GM21515 (cell line): ENCODE measurements at regions not wholly inside any gene's neighbourhood (a gene's known extent, or its start where the extent isn't known, plus 50 kb on each side); places are given as distances from the start of the nearest gene placed in this dataset.

Experiments used
- ATAC-seq: cut with Tn5 transposase; IDR thresholded peaks from one replicate; pipeline ENCODE4 v1.9.1; 2021; ENCODE audit not compliant: unreplicated experiment

GRCh38 chr13:106354961-106355360, 180.5 kb downstream of the EFNB2 start:
- no peak for ATAC-seq

DNA sequence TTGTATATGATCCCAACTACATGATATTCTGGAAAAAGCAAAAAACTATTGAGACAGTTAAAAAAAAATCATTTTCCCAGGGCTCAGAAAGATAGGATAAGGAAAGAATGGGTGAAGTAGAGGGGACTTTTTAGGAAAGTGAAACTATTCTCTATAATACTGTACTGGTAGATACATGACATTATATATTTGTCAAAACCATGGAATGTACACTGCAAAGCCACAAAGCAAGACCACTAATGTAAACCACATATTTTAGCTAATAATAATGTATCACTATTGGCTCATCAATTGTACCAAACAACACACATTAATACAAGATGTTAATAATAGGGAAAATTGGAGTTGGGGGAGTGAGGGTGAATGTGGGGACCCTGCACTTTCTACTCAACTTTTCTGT, 182.6 kb downstream of the EFNB2 start:
- ATAC-seq = no peak

DNA sequence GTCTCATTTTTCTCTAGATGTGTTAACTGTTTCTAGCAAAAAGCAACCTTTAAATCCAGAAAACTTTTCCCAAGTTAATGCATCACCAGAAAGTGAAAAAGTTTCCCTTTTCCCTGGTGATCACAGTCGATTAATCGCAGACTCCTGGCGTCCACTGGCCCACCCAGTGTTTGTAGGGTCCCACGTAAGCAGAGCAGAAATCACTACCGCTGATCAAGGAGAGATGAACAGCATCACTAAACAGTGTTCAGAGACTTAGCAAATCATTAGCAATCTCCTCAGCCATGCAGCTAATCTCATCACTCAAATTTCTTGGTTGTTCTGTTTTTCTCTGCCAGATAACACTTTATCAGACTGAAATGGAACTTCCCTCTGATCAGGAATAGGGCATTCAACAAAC, 184.2 kb downstream of the EFNB2 start:
- ATAC-seq = no peak

DNA sequence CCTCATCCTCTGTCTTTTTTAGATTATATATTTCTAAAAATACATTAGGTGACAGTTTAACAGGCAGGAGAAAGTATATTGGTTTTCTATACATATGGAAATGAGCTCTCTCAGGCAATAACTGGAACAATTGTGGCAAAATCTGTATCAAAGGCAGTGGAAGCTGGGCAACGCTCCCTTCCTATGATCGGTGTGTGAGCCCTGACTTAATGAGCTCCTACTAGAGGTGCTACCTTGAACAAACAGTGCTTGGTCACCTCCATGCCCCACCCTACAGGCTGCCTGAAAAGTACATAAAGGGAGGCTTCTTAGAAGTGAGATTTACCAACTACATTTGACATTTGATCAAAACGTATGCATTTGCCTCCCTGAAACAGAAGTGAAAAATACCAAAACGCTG, 185.3 kb downstream of the EFNB2 start:
- ATAC-seq = no peak

DNA sequence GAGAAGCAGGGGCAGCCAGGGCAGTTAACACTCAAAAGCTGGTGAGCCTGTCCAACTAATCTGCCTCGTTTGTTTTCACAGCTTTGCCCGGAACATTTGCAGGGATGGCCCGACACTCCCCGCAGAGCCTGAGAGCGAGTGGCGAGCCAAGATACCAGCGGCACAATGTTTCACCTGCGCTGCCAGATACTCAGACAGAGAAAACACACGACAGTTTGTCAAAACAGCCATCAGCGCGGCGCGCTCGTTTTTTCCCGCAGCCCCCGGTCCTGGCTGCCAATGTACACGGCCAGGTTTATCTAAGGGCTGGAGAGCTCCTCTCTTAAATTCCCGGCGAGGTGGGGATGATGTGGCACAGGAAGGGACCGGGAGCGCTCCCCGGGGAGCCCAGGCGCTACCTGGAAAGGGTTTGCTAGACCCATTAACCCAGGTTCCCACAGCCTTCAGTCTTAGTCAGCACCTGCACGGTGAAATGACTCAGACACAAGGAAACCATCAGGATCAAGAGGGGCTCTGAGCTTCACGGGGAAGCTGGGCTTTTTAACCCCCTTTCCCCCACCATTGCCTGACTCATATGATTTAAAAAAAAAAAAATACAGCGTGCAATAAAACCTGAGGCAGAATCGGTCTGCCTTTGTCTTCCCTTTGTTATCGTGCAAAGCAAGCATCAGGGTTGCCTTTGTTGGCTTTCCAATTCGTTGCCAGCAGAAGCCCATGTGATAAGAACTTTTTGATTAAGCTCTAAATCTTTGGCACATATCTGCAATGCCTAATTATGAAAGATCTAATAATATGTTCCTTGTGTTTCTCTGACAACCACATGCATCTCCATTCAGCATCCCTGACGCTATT, 186.2 kb downstream of the EFNB2 start:
- ATAC-seq = no peak

- ATAC-seq = no peak
Measured at GRCh38 chr13:106348075-106348840, 187.2 kb downstream of the EFNB2 start.

DNA sequence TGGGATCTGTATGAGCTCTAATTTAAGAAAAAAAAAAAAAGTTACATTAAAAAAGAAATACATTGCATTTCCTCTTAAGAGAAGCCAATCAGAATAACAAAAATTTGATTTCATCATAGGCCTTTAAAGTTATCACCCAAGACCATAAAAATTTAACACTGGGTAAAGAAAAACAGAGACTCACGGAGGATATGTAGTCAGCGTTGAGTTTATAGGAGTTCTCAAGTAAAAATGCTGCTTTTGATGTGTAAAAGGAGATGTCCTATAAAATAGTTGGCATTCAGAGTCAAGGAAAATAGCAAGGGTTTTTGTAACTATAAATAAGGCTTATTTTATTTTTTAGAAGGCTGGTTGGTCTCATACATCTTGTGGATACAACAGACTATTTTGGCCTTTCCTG, 191.1 kb downstream of the EFNB2 start:
- ATAC-seq = no peak

- no peak for ATAC-seq
Measured at GRCh38 chr13:106343836-106344235, 191.6 kb downstream of the EFNB2 start.

GRCh38 chr13:106340249-106340648, 195.2 kb downstream of the EFNB2 start:
- no peak for ATAC-seq

DNA sequence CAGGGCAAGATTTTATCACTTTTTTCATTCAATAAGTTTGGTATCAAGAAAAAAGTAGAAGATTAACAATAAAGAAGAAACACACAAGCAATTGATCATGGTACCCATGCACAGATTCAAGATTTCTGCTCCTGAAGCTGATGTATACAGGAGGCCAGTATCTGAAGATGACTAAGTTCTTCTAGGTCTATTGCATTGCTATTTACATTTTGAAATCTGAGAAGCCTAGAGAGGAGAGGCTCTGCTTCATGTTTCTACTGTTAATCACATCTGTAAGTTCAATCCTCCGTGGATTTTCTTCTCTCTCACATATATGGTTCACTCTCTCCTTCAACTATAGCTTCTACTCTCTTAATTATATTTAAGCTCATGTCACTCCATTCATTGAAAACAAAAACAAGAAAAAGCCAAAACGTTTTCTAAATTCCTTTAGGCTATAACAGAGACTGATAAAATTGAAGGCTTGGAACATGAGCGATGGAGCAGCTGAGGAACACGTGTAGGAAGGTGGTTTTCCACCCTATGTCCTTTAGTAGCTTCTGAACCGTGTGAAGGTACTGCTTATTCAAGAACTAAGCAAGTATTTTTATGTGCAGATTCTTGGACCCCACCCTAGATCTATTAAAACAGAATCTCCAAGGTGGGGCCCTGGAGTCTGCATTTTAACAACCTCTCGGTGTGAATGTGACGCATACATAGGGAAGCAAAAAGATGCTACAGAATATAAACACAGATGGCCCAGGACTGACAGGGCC, 198.2 kb downstream of the EFNB2 start:
- ATAC-seq = no peak

DNA sequence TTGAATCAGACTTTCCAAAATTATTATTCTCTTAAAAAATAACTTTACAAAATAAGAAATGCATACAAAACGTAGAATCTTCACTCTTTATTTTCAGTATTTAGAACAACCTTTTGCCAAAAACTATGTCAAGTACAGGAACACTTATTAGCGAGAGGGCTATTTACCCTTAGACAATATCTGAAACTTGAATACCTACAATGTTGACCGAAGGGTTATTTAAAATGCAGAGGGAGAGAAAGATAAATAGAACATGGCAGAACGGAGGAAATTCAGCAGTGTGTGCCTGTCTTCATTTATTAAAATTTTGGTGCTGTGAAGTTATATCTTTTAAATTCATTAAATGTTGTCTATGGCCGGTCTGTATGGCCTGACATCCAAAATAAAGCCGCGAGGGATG, 198.8 kb downstream of the EFNB2 start:
- ATAC-seq = no peak

- ATAC-seq = no peak
Measured at GRCh38 chr13:106332621-106333020, 202.8 kb downstream of the EFNB2 start.

GRCh38 chr13:106331116-106331515, 204.3 kb downstream of the EFNB2 start:
- no peak for ATAC-seq

- no peak for ATAC-seq
Measured at GRCh38 chr13:106329941-106330340, 205.5 kb downstream of the EFNB2 start.

- no peak for ATAC-seq
Measured at GRCh38 chr13:106326751-106327150, 208.7 kb downstream of the EFNB2 start.

GRCh38 chr13:106324444-106324843, 211.0 kb downstream of the EFNB2 start:
- no peak for ATAC-seq

DNA sequence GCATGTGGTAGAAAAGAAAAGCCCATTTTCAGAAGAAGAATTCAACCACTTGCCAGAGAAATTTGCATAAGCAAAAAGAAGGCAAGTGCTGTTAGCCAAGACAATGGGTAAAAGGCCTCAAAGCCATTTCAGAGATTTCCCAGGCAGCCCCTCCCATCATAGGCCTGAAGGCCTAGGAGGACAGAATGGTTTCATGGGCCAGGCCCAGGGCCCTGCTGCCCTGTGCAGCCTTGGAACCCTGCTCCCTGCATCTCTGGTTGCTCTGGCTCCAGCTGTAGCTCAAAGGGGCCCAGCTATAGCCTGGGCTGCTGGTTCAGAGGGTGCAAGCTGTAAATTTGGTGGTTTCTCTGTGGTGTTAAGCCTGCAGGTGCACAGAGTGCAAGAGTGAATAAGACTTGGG, 212.8 kb downstream of the EFNB2 start:
- no peak for ATAC-seq

GRCh38 chr13:106318941-106319411, 216.5 kb downstream of the EFNB2 start:
- no peak for ATAC-seq

- ATAC-seq = no peak
Measured at GRCh38 chr13:106314417-106314816, 221.0 kb downstream of the EFNB2 start.

DNA sequence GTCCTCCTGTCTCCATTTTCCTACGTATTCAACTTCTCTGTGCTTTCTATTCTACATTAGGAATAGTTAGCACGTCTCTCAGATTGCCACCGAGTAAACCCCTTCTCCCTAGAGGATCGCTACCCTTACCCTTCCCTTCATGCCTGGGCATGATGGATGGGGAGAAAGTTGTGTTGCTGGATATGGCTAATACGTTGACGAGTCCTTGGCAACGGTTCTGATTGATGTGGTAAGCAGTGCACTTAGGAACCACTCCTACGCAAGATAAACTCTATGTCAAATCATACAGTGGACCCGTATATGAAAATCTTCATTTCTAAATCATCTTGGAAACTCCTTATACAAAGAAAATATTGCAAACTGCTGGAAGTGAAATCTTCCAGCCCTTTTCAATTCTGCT, 224.5 kb downstream of the EFNB2 start:
- ATAC-seq = no peak

DNA sequence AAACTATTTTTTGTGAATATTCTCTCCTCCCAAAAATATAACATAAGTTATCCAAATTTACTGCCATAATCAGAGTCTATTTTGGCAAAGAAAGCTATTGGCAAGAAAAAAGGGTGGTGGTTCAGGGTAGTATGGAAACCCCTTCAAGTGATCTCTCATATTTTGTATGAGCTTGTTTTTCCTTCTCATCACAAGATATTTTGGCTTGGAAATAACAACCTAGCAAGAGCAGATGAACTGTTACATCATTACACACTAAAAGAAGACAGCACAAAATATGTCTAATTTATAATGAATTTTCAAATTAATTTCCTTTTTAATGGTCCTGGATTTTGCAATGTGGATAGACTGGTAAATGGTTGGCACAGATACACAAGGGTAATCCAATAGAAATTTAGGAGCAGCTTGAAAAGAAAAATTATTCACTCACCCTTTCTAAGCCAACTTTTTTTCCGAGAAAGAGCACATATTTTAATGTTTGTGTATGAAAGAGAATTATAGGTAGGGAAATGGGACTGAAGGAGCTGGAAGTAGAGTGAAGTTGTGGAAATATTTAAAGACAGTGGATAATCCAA, 225.1 kb downstream of the EFNB2 start:
- ATAC-seq = no peak
